Mesothelial cell of epicardium (in vitro differentiated cells): ENCODE measurements at regions not wholly inside any gene's neighbourhood (a gene's known extent, or its start where the extent isn't known, plus 50 kb on each side); places are given as distances from the start of the nearest gene placed in this dataset.
A peak's percentile ranks its signal among the peaks of the same experiment; 100 is the strongest.

Experiments used
- DNase-seq, 2 experiments: peaks; one replicate each; pipeline ENCODE4 v3.0.0; 2021; ENCODE audit warnings: low spot score in 2 of 2; ENCODE audit not compliant: unreplicated experiment in 2 of 2
- H3K27ac Mint-ChIP-seq: 2 replicates; pipeline ENCODE4 v1.8.0; 2021; ENCODE audit warnings: mixed read lengths
- H3K27me3 Mint-ChIP-seq: 2 replicates; pipeline ENCODE4 v1.8.0; 2021; ENCODE audit warnings: low read depth, mixed read lengths
- H3K36me3 Mint-ChIP-seq: 2 replicates; pipeline ENCODE4 v1.8.0; 2021; ENCODE audit warnings: mixed read lengths
- H3K4me1 Mint-ChIP-seq: 2 replicates; pipeline ENCODE4 v1.8.0; 2021; ENCODE audit warnings: mixed read lengths
- H3K4me3 Mint-ChIP-seq: 2 replicates; pipeline ENCODE4 v1.8.0; 2021; ENCODE audit warnings: mild to moderate bottlenecking, moderate library complexity, mixed read lengths
- H3K9me3 Mint-ChIP-seq: 2 replicates; pipeline ENCODE4 v1.8.0; 2021; ENCODE audit warnings: mixed read lengths
- TF ChIP-seq, protein P1 (sequence below): fragments of 200-600 bp; sonication (generic); IDR thresholded peaks from one replicate; pipeline ENCODE4 v1.5.0; 2021; ENCODE audit warnings: antibody characterized with exemption; ENCODE audit not compliant: unreplicated experiment

GRCh38 chr6:113451049-113451448, 406.1 kb upstream of the MARCKS start:
- no peak for DNase-seq
- Mint-ChIP-seq H3K4me3 (no peak overlapping the region), H3K4me1 (peaks cover 27% of the 10 kb centered on the region), H3K27me3 (no peaks in the 10 kb centered on the region), H3K9me3 (no peaks in the 10 kb centered on the region), H3K36me3 (no peaks in the 10 kb centered on the region), H3K27ac (no peak overlapping the region)
- TF ChIP-seq, protein P1, sequence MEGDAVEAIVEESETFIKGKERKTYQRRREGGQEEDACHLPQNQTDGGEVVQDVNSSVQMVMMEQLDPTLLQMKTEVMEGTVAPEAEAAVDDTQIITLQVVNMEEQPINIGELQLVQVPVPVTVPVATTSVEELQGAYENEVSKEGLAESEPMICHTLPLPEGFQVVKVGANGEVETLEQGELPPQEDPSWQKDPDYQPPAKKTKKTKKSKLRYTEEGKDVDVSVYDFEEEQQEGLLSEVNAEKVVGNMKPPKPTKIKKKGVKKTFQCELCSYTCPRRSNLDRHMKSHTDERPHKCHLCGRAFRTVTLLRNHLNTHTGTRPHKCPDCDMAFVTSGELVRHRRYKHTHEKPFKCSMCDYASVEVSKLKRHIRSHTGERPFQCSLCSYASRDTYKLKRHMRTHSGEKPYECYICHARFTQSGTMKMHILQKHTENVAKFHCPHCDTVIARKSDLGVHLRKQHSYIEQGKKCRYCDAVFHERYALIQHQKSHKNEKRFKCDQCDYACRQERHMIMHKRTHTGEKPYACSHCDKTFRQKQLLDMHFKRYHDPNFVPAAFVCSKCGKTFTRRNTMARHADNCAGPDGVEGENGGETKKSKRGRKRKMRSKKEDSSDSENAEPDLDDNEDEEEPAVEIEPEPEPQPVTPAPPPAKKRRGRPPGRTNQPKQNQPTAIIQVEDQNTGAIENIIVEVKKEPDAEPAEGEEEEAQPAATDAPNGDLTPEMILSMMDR, result no peak

- Mint-ChIP-seq H3K9me3 (no peaks in the 10 kb centered on the region), H3K27ac (peak overlapping the region; percentile 80), H3K4me3 (no peak overlapping the region), H3K27me3 (no peaks in the 10 kb centered on the region), H3K36me3 (no peaks in the 10 kb centered on the region), H3K4me1 (peaks cover 35% of the 10 kb centered on the region)
- no peak for DNase-seq
- TF ChIP-seq, protein P1, result no peak
These were observed 399.9 kb upstream of the MARCKS start for GRCh38 chr6:113457198-113457597.

GRCh38 chr6:113457751-113458150, 399.4 kb upstream of the MARCKS start:
- H3K36me3 Mint-ChIP-seq, result no peaks in the 10 kb centered on the region

DNA sequence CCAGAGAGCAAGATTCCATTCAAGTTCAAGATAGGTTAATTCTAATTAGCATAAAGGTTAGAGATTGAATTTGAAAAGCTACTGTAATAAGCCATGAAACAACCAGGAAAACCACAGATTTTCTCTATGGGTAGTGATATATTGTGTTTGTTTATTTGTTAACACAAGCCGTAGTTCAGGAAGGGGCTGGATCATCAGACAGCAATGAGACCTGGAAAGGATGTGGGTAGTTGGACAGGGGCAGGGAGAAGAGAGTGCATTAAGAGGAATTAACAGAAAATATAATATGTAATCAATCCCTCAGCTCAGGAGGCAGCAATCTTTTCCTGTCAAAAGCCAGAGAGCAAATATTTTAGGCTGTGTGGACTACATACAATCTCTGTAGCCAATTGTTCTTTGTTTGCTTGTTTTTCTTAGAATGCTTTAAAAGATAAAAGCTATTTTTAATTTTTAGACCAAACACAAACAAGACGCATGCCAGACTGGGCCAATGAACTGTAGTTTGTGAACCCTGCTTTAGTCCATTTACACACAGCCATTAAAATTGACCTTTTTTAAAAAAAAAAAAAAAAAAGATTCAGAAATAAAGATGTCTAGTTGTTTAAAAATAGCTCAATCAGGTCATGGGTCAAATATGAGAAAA, 398.7 kb upstream of the MARCKS start:
- peaks cover 39% of the 10 kb centered on the region for H3K4me1 Mint-ChIP-seq
- H3K9me3 Mint-ChIP-seq, result no peaks in the 10 kb centered on the region
- no peaks in the 10 kb centered on the region for H3K36me3 Mint-ChIP-seq
- H3K4me3 Mint-ChIP-seq, result no peak overlapping the region
- H3K27me3 Mint-ChIP-seq, result no peaks in the 10 kb centered on the region
- no peak for DNase-seq
- TF ChIP-seq, protein P1, result no peak
- peak overlapping the region; percentile 54 for H3K27ac Mint-ChIP-seq

More at GRCh38 chr6:113457751-113458150, 399.4 kb upstream of the MARCKS start:
- H3K27me3 Mint-ChIP-seq, result no peaks in the 10 kb centered on the region
- H3K9me3 Mint-ChIP-seq, result no peaks in the 10 kb centered on the region
- peak overlapping the region; percentile 23 for H3K27ac Mint-ChIP-seq
- TF ChIP-seq, protein P1, result no peak
- no peak overlapping the region for H3K4me3 Mint-ChIP-seq
- DNase-seq, result no peak
- H3K4me1 Mint-ChIP-seq, result peaks cover 35% of the 10 kb centered on the region

DNA sequence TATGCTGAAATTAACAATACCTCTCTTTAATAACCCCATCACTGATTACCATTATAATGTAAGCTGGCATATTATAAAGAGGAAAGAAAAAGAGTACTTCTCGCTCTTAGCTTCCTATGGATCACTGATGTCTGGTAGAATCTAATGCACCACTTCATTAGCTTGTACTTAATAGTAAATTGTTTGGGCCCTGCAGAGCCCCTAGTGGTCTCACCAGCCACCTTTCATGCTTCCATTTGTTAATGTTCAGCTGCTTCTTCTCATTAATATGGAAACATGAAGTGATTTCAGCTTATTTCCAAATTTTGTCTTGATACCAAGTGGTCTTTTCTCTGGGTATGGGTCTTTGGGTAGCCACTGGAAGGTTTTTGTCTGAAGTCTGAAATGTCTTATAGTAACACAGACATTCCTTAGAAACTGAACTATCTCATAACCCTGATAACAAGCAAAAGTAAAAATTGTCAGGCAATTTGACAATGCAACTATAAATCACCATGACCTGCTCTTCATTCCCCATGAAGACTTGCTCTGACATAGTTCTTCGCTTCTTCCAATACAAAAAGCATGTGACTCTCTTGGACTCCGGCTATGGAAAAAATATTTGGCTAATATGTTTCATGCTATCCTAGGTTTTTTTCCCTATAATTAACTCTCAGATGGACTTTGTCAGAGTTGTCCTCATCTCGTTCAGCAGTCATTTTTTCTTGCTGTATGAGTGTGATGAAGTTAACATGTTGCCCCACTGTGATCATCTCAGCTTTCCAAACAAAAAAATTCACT, 395.8 kb upstream of the MARCKS start:
- H3K4me1 Mint-ChIP-seq, result peaks cover 36% of the 10 kb centered on the region
- DNase-seq, result no peak

More for the DNA sequence above, 395.8 kb upstream of the MARCKS start:
- Mint-ChIP-seq H3K27me3 (no peaks in the 10 kb centered on the region), H3K27ac (no peak overlapping the region), H3K9me3 (no peaks in the 10 kb centered on the region), H3K36me3 (no peaks in the 10 kb centered on the region), H3K4me3 (no peak overlapping the region)
- TF ChIP-seq, protein P1, result no peak
